Esophagus squamous epithelium (tissue), 4 donors: ENCODE measurements at regions not wholly inside any gene's neighbourhood (a gene's known extent, or its start where the extent isn't known, plus 50 kb on each side); places are given as distances from the start of the nearest gene placed in this dataset.

Experiments used
- CTCF ChIP-seq, 6 experiments: fragments of 450-650 bp in 4 of 6; fragments of 200-600 bp in 2 of 6; sonication (generic) in 2 of 6; IDR thresholded peaks; one replicate each; pipeline ENCODE4 v1.5.1; 2016 to 2019; ENCODE audit warnings: antibody characterized with exemption in 6 of 6, mild to moderate bottlenecking in 4 of 6, moderate library complexity in 4 of 6
- POLR2A ChIP-seq, 4 donors: fragments of 450-650 bp; IDR thresholded peaks; one replicate each; pipeline ENCODE4 v1.6.1; 2017; ENCODE audit warnings: antibody characterized with exemption in 4 of 4, mild to moderate bottlenecking in 4 of 4, moderate library complexity in 3 of 4

GRCh38 chr14:23735394-23735793 is 99.2 kb downstream of the DHRS2 start:
- TF ChIP-seq CTCF (IDR thresholded peaks at IDR 0.05) (no peak), POLR2A (IDR thresholded peaks at IDR 0.05) (no peak)
